ENCODE measurements at regions not wholly inside any gene's neighbourhood (a gene's known extent, or its start where the extent isn't known, plus 50 kb on each side); places are given as distances from the start of the nearest gene placed in this dataset.

- Histone ChIP-seq H3K9me3 (ENCODE audit: control insufficient read depth in 1 of 2, insufficient read depth in 1 of 2, low read length in 2 of 2) (no peaks in the 10 kb centered on the region), H3K4me1 (ENCODE audit: insufficient read depth, low read length) (no peaks in the 10 kb centered on the region), H3K27ac (ENCODE audit: low read depth in 1 of 2, low read length in 2 of 2) (no peak overlapping the region), H3K36me3 (ENCODE audit: insufficient read depth, low read length) (no peaks in the 10 kb centered on the region), H3K27me3 (ENCODE audit: control insufficient read depth in 1 of 2, insufficient read depth in 2 of 2, low read length in 2 of 2) (no peaks in the 10 kb centered on the region), H3K4me3 (ENCODE audit: low read length) (no peak overlapping the region)
- DNase-seq (no peak), ATAC-seq (ENCODE audit: poor library complexity) (no peak)
- POLR2A ChIA-PET: no interaction called here
- no peak for TF ChIP-seq CTCF (IDR thresholded peaks at IDR 0.05)
- H3K27ac Mint-ChIP-seq: no peak overlapping the region
- no peaks in the 10 kb centered on the region for H3K27me3 Mint-ChIP-seq
- no peaks in the 10 kb centered on the region for H3K4me1 Mint-ChIP-seq (ENCODE audit: low read depth)
- no peaks in the 10 kb centered on the region for H3K36me3 Mint-ChIP-seq (ENCODE audit: low read depth)
- intact Hi-C loops (cut with DNase I, micrococcal nuclease): no loop called here
- CTCF ChIA-PET: no interaction called here
- no peak overlapping the region for H3K4me3 Mint-ChIP-seq
- peaks cover 6% of the 10 kb centered on the region for H3K9me3 Mint-ChIP-seq
These were observed 311.7 kb upstream of the FMN2 start for GRCh38 chr1:239779962-239780361.

GRCh38 chr1:239784896-239785295 is 306.8 kb upstream of the FMN2 start:
- ChIA-PET CTCF (no interaction called here), POLR2A (interaction anchor here (0.7 kb wide), 1 partner anchor 65 kb away, joined by 3 read pairs; no protein-coding TSS in a partner anchor)
- H3K36me3 ChIP-seq (ENCODE audit: insufficient read depth, low read length): no peaks in the 10 kb centered on the region
- intact Hi-C loops (cut with DNase I, micrococcal nuclease): no loop called here
- Mint-ChIP-seq H3K4me1 (ENCODE audit: low read depth) (no peaks in the 10 kb centered on the region), H3K4me3 (no peak overlapping the region), H3K9me3 (peaks cover 4% of the 10 kb centered on the region), H3K36me3 (ENCODE audit: low read depth) (no peaks in the 10 kb centered on the region), H3K27me3 (no peaks in the 10 kb centered on the region), H3K27ac (no peak overlapping the region)
- no peak overlapping the region for H3K4me3 ChIP-seq (ENCODE audit: low read length)
- H3K9me3 ChIP-seq (ENCODE audit: control insufficient read depth in 1 of 2, insufficient read depth in 1 of 2, low read length in 2 of 2): no peaks in the 10 kb centered on the region
- DNase-seq (no peak), ATAC-seq (ENCODE audit: poor library complexity) (no peak)
- H3K4me1 ChIP-seq (ENCODE audit: insufficient read depth, low read length): no peaks in the 10 kb centered on the region
- no peak for TF ChIP-seq CTCF (IDR thresholded peaks at IDR 0.05)
- no peaks in the 10 kb centered on the region for H3K27me3 ChIP-seq (ENCODE audit: control insufficient read depth in 1 of 2, insufficient read depth in 2 of 2, low read length in 2 of 2)
- no peak overlapping the region for H3K27ac ChIP-seq (ENCODE audit: low read depth in 1 of 2, low read length in 2 of 2)

- no peak overlapping the region for H3K4me3 Mint-ChIP-seq
- no peaks in the 10 kb centered on the region for H3K4me1 Mint-ChIP-seq (ENCODE audit: low read depth)
- Histone ChIP-seq H3K4me1 (ENCODE audit: insufficient read depth, low read length) (no peaks in the 10 kb centered on the region), H3K27me3 (ENCODE audit: control insufficient read depth in 1 of 2, insufficient read depth in 2 of 2, low read length in 2 of 2) (no peaks in the 10 kb centered on the region), H3K36me3 (ENCODE audit: insufficient read depth, low read length) (no peaks in the 10 kb centered on the region), H3K9me3 (ENCODE audit: control insufficient read depth in 1 of 2, insufficient read depth in 1 of 2, low read length in 2 of 2) (no peaks in the 10 kb centered on the region), H3K27ac (ENCODE audit: low read depth in 1 of 2, low read length in 2 of 2) (no peak overlapping the region), H3K4me3 (ENCODE audit: low read length) (no peak overlapping the region)
- DNase-seq: no peak
- CTCF ChIA-PET: no interaction called here
- TF ChIP-seq CTCF (IDR thresholded peaks at IDR 0.05): no peak
- POLR2A ChIA-PET: no interaction called here
- no peaks in the 10 kb centered on the region for H3K27me3 Mint-ChIP-seq
- peaks cover 4% of the 10 kb centered on the region for H3K9me3 Mint-ChIP-seq
- H3K36me3 Mint-ChIP-seq (ENCODE audit: low read depth): no peaks in the 10 kb centered on the region
- ATAC-seq (ENCODE audit: poor library complexity): no peak
- intact Hi-C loops (cut with DNase I, micrococcal nuclease): no loop called here
- H3K27ac Mint-ChIP-seq: no peak overlapping the region
These were observed 306.1 kb upstream of the FMN2 start for GRCh38 chr1:239785576-239785975.

Data from CD4-positive, alpha-beta T cell (primary cell).